ENCODE measurements at regions not wholly inside any gene's neighbourhood (a gene's known extent, or its start where the extent isn't known, plus 50 kb on each side); places are given as distances from the start of the nearest gene placed in this dataset.
A peak's percentile ranks its signal among the peaks of the same experiment; 100 is the strongest.

DNA sequence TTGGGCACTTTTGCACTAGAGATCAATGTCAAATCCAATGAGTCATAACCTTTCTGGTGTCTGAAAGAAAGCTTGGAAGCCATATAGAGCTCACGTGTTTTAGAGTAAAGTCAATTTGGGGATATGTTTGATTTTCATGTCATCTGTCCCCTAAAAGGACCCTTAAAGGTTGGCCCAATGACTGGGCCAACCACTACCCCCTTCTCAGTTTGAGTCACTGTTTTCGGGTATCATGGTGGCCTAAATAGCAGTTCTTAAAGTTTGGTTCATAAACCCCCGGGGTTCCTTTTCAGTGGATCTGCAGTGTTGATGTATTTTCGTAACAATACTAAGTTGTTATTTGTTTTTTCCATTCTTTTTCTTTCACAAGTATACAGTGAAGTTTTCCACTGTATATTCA is 327.6 kb downstream of the PRL start:
- Mint-ChIP-seq H3K4me3 (ENCODE audit: low read depth) (no peak overlapping the region), H3K9me3 (ENCODE audit: low read depth) (peaks cover 6% of the 10 kb centered on the region), H3K27ac (no peak overlapping the region), H3K4me1 (ENCODE audit: low read depth) (peaks cover 50% of the 10 kb centered on the region), H3K27me3 (no peaks in the 10 kb centered on the region), H3K36me3 (ENCODE audit: insufficient read depth) (peaks cover 7% of the 10 kb centered on the region)
- no peak for TF ChIP-seq CTCF (IDR thresholded peaks at IDR 0.05; ENCODE audit: unreplicated experiment)
- DNase-seq (ENCODE audit: low spot score, unreplicated experiment): no peak

DNA sequence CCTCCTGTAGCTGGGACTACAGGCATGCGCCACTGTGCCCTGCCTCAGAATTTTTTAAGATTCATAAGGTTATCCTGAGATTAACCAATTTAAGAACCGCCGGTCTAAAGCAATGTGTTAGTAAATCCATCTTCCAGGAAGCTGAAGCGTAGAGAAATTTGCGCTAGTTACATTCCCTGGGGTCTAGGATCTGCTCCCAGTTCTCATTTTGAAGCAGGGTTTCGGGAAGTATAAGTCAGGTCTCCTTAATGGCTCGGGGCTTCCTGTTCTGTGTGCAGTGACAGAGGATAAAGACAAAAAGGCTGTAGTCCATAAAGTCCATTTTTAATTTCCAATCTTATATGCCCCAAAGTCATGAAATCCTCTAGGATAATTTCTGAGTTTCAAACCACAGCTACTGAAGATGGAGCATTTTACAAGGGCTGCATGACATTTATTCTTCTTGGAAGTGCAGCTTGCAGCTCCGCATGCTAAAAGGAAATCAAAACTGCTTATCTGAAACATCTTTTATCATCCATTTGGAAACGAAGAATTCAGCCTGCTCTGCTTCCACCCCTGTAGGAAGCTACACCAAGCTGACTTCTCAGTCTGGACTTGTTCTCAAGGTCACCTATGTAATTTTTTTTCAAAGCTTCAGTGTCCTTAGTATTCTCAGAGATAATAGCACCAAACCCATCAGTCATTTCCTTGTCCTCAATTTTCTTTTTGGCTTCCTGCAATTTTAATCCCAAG is 326.1 kb downstream of the PRL start:
- peaks cover 18% of the 10 kb centered on the region for H3K9me3 Mint-ChIP-seq (ENCODE audit: low read depth)
- no peak overlapping the region for H3K4me3 Mint-ChIP-seq (ENCODE audit: low read depth)
- no peaks in the 10 kb centered on the region for H3K27me3 Mint-ChIP-seq
- TF ChIP-seq CTCF (IDR thresholded peaks at IDR 0.05; ENCODE audit: unreplicated experiment): no peak
- peaks cover 19% of the 10 kb centered on the region for H3K36me3 Mint-ChIP-seq (ENCODE audit: insufficient read depth)
- H3K4me1 Mint-ChIP-seq (ENCODE audit: low read depth): peaks cover 46% of the 10 kb centered on the region
- H3K27ac Mint-ChIP-seq: peak overlapping the region; percentile 76
- DNase-seq (ENCODE audit: low spot score, unreplicated experiment): no peak

- TF ChIP-seq CTCF (IDR thresholded peaks at IDR 0.05; ENCODE audit: unreplicated experiment): no peak
Measured at GRCh38 chr6:21971541-21971940, 325.3 kb downstream of the PRL start.

DNA sequence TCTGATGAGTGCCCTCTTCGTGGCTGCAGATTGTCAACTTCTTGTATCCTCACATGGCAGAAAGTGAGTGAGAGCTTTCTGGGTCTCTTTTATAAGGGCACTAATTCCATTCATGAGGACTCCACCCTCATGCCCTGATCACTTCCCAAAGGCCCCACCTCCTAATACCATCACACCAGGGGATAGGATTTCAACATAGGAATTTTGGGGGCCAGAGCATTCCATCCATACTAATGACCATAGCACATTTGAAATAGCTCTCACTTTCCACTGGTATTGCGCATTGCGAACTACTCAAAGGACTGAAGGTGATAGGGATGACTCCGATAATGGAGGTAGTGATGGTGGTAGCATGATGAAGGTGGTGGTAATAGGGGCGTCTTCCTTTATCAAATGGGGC is 324.3 kb downstream of the PRL start:
- Mint-ChIP-seq H3K36me3 (ENCODE audit: insufficient read depth) (peaks cover 21% of the 10 kb centered on the region), H3K27me3 (no peaks in the 10 kb centered on the region), H3K4me3 (ENCODE audit: low read depth) (no peak overlapping the region), H3K27ac (no peak overlapping the region), H3K9me3 (ENCODE audit: low read depth) (peaks cover 18% of the 10 kb centered on the region), H3K4me1 (ENCODE audit: low read depth) (peaks cover 36% of the 10 kb centered on the region)
- DNase-seq (ENCODE audit: low spot score, unreplicated experiment): no peak
- TF ChIP-seq CTCF (IDR thresholded peaks at IDR 0.05; ENCODE audit: unreplicated experiment): no peak

More at GRCh38 chr6:21971541-21971940, 325.3 kb downstream of the PRL start:
- Mint-ChIP-seq H3K4me1 (ENCODE audit: low read depth) (peaks cover 43% of the 10 kb centered on the region), H3K9me3 (ENCODE audit: low read depth) (peaks cover 18% of the 10 kb centered on the region), H3K4me3 (ENCODE audit: low read depth) (no peak overlapping the region), H3K27me3 (no peaks in the 10 kb centered on the region), H3K27ac (peak overlapping the region; percentile 76), H3K36me3 (ENCODE audit: insufficient read depth) (peaks cover 21% of the 10 kb centered on the region)
- no peak for DNase-seq (ENCODE audit: low spot score, unreplicated experiment)

DNA sequence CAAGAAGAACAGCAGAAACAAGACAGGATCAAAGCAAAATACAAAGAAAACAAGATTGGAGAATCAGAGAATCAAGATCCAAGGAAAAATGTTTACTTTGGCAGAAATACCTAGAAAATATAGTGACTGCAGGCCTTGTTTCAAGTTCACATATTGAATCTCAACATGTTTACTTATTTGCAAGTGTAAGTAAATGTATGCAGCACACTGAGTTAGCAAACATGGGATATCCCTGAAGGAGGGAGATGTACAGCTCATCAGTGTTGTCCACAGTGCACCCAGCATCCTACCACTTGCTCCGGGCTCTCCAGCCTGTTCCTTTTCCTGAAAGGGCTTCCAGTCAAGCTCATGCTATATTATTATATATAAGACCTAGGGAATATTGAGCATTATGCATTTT is 319.5 kb downstream of the PRL start:
- peaks cover 28% of the 10 kb centered on the region for H3K9me3 Mint-ChIP-seq (ENCODE audit: low read depth)
- peak overlapping the region; percentile 81 for H3K27ac Mint-ChIP-seq
- H3K27me3 Mint-ChIP-seq: no peaks in the 10 kb centered on the region

More for the DNA sequence above, 319.5 kb downstream of the PRL start:
- Mint-ChIP-seq H3K36me3 (ENCODE audit: insufficient read depth) (peaks cover 49% of the 10 kb centered on the region), H3K4me3 (ENCODE audit: low read depth) (no peak overlapping the region), H3K4me1 (ENCODE audit: low read depth) (peaks cover 10% of the 10 kb centered on the region)
- DNase-seq (ENCODE audit: low spot score, unreplicated experiment): no peak
- TF ChIP-seq CTCF (IDR thresholded peaks at IDR 0.05; ENCODE audit: unreplicated experiment): no peak
